GM23338 (cell line): ENCODE measurements at regions not wholly inside any gene's neighbourhood (a gene's known extent, or its start where the extent isn't known, plus 50 kb on each side); places are given as distances from the start of the nearest gene placed in this dataset.

Source experiments
- ATAC-seq: fragments of 200-7000 bp; cut with Tn5 transposase; 3 replicates; pipeline ENCODE4 v1.9.1; 2020
- DNase-seq: peaks from one replicate; pipeline ENCODE4 v3.0.0-alpha.2; 2015; ENCODE audit warnings: low spot score
- H2AFZ ChIP-seq: fragments of 200-600 bp; sonication (generic); 2 replicates; pipeline ENCODE4 v1.8.0; 2016; ENCODE audit warnings: antibody characterized with exemption, mild to moderate bottlenecking, moderate library complexity
- H3F3A ChIP-seq: fragments of 200-600 bp; sonication (generic); replicated peaks from 2 replicates; pipeline ENCODE4 v1.8.0; 2017; ENCODE audit warnings: antibody characterized with exemption, mixed run types, low read depth
- H3K27ac ChIP-seq: fragments of 200-600 bp; sonication (generic); 2 replicates; pipeline ENCODE4 v1.6.1; 2016; ENCODE audit warnings: low read depth
- H3K27me3 ChIP-seq: fragments of 200-600 bp; sonication (generic); 2 replicates; pipeline ENCODE4 v1.8.0; 2016; ENCODE audit warnings: mild to moderate bottlenecking, mixed run types, moderate library complexity; ENCODE audit not compliant: insufficient read depth
- H3K36me3 ChIP-seq: fragments of 200-600 bp; sonication (generic); 2 replicates; pipeline ENCODE4 v1.8.0; 2016; ENCODE audit warnings: mild to moderate bottlenecking; ENCODE audit not compliant: insufficient read depth
- H3K4me1 ChIP-seq: fragments of 200-600 bp; sonication (generic); 2 replicates; pipeline ENCODE4 v1.8.0; 2016; ENCODE audit warnings: mild to moderate bottlenecking, moderate library complexity; ENCODE audit not compliant: insufficient read depth
- H3K4me2 ChIP-seq: fragments of 200-600 bp; sonication (generic); 2 replicates; pipeline ENCODE4 v1.7.1; 2017; ENCODE audit warnings: mixed run types
- H3K4me3 ChIP-seq: fragments of 200-600 bp; sonication (generic); 2 replicates; pipeline ENCODE4 v1.6.1; 2016; ENCODE audit warnings: mixed run types
- H3K79me2 ChIP-seq: fragments of 200-600 bp; sonication (generic); replicated peaks from 2 replicates; pipeline ENCODE4 v1.8.0; 2017; ENCODE audit warnings: mild to moderate bottlenecking; ENCODE audit not compliant: insufficient read depth
- H3K9me2 ChIP-seq: fragments of 200-600 bp; sonication (generic); 2 replicates; pipeline ENCODE4 v1.8.0; 2017; ENCODE audit not compliant: insufficient read depth
- H4K20me1 ChIP-seq: fragments of 200-600 bp; sonication (generic); replicated peaks from 2 replicates; pipeline ENCODE4 v1.8.0; 2017; ENCODE audit warnings: mild to moderate bottlenecking; ENCODE audit not compliant: insufficient read depth
- H3K27ac Mint-ChIP-seq: 2 replicates; pipeline ENCODE4 v1.8.0; 2020; ENCODE audit warnings: inconsistent platforms, mild to moderate bottlenecking, moderate library complexity, mixed read lengths
- H3K27me3 Mint-ChIP-seq: 3 replicates; pipeline ENCODE4 v1.8.0; 2022; ENCODE audit warnings: low read depth, mild to moderate bottlenecking, moderate library complexity, mixed read lengths, inconsistent platforms; ENCODE audit not compliant: insufficient read depth, poor library complexity
- H3K36me3 Mint-ChIP-seq: 3 replicates; pipeline ENCODE4 v1.8.0; 2021; ENCODE audit warnings: low read depth, mild to moderate bottlenecking, inconsistent platforms, moderate library complexity, mixed read lengths
- H3K4me1 Mint-ChIP-seq: 3 replicates; pipeline ENCODE4 v1.8.0; 2020; ENCODE audit warnings: mild to moderate bottlenecking, inconsistent platforms, mixed read lengths
- H3K4me3 Mint-ChIP-seq: 3 replicates; pipeline ENCODE4 v1.8.0; 2021; ENCODE audit warnings: moderate library complexity, mild to moderate bottlenecking, inconsistent platforms, mixed read lengths
- H3K9me3 Mint-ChIP-seq: 3 replicates; pipeline ENCODE4 v1.8.0; 2020; ENCODE audit warnings: moderate library complexity, mild to moderate bottlenecking, inconsistent platforms, mixed read lengths
- CREB1 ChIP-seq: fragments of 250-450 bp; sonication (Bioruptor Pico); IDR thresholded peaks from 2 replicates; pipeline ENCODE4 v1.5.0; 2020; ENCODE audit warnings: low read depth, mild to moderate bottlenecking, moderate library complexity
- CTCF ChIP-seq, 2 experiments: fragments of 200-600 bp in 1 of 2; sonication (generic) in 1 of 2; conservative IDR thresholded peaks; 2 replicates each; pipeline versions ENCODE4 v1.5.1 to v1.6.1; 2016 to 2017; ENCODE audit warnings: antibody characterized with exemption in 2 of 2, low read depth in 2 of 2, mild to moderate bottlenecking in 2 of 2, moderate library complexity in 1 of 2
- ETS1 ChIP-seq: IDR thresholded peaks from 2 replicates; pipeline ENCODE4 v1.6.1; 2016; ENCODE audit warnings: antibody characterized with exemption
- EZH2 ChIP-seq: fragments of 200-600 bp; sonication (generic); IDR thresholded peaks from one replicate; pipeline ENCODE4 v1.8.0; 2017; ENCODE audit warnings: antibody characterized with exemption, mild to moderate bottlenecking, low read depth; ENCODE audit not compliant: unreplicated experiment
- EZH2phosphoT487 ChIP-seq: fragments of 200-600 bp; sonication (generic); IDR thresholded peaks from one replicate; pipeline ENCODE4 v1.8.1; 2018; ENCODE audit warnings: antibody characterized with exemption; ENCODE audit not compliant: unreplicated experiment
- JUNB ChIP-seq: IDR thresholded peaks from one replicate; pipeline ENCODE4 v1.6.1; 2016; ENCODE audit warnings: antibody characterized with exemption; ENCODE audit not compliant: unreplicated experiment
- NANOG ChIP-seq: IDR thresholded peaks from 2 replicates; pipeline ENCODE4 v1.6.1; 2016; ENCODE audit warnings: antibody characterized with exemption, borderline replicate concordance
- POLR2AphosphoS5 ChIP-seq: IDR thresholded peaks from 2 replicates; pipeline ENCODE4 v1.6.1; 2016; ENCODE audit warnings: antibody characterized with exemption, low read depth
- REST ChIP-seq: IDR thresholded peaks from one replicate; pipeline ENCODE4 v1.6.1; 2018; ENCODE audit warnings: antibody characterized with exemption; ENCODE audit not compliant: unreplicated experiment
- STAT1 ChIP-seq: IDR thresholded peaks from one replicate; pipeline ENCODE4 v1.6.1; 2016; ENCODE audit warnings: antibody characterized with exemption; ENCODE audit not compliant: unreplicated experiment
- ZNF114 ChIP-seq: fragments of 250-450 bp; sonication (Bioruptor Pico); IDR thresholded peaks from 2 replicates; pipeline ENCODE4 v1.5.0; 2020; ENCODE audit warnings: mild to moderate bottlenecking, moderate library complexity
- ZNF331 ChIP-seq: fragments of 250-450 bp; sonication (Bioruptor Pico); IDR thresholded peaks from 2 replicates; pipeline ENCODE4 v1.5.0; 2020; ENCODE audit warnings: low read depth, mild to moderate bottlenecking, moderate library complexity
- ZNF462 ChIP-seq: fragments of 250-450 bp; sonication (Bioruptor Pico); IDR thresholded peaks from 2 replicates; pipeline ENCODE4 v1.5.0; 2020; ENCODE audit warnings: mild to moderate bottlenecking, moderate library complexity

GRCh38 chr1:239151937-239152336 is 234.4 kb upstream of the CHRM3 start:
- TF ChIP-seq EZH2phosphoT487 (no peak), STAT1 (no peak), ZNF462 (no peak), NANOG (no peak), ETS1 (no peak), REST (no peak), ZNF331 (CRISPR knock-in tag) (no peak), ZNF114 (no peak), POLR2AphosphoS5 (no peak), JUNB (no peak), CREB1 (no peak), EZH2 (no peak), CTCF (conservative IDR thresholded peaks at IDR 0.05; ENCODE audit: low read depth in 2 of 2) (no peak)
- Mint-ChIP-seq H3K36me3 (peaks cover 2% of the 10 kb centered on the region; the same call in 1 of the 3 replicates), H3K4me3 (no peak overlapping the region), H3K4me1 (peaks cover 21% of the 10 kb centered on the region), H3K9me3 (no peaks in the 10 kb centered on the region; the same call in 2 of the 3 replicates), H3K27me3 (no peaks in the 10 kb centered on the region), H3K27ac (no peak overlapping the region)
- Histone ChIP-seq H3F3A (no peaks in the 10 kb centered on the region), H2AFZ (no peak overlapping the region), H3K27ac (no peak overlapping the region), H3K36me3 (no peaks in the 10 kb centered on the region), H3K9me2 (peaks cover 19% of the 10 kb centered on the region), H3K4me2 (no peak overlapping the region), H3K4me1 (peaks cover 17% of the 10 kb centered on the region), H3K4me3 (no peak overlapping the region), H4K20me1 (no peaks in the 10 kb centered on the region), H3K79me2 (no peaks in the 10 kb centered on the region), H3K27me3 (no peaks in the 10 kb centered on the region)
- no peak for ATAC-seq
- no peak for DNase-seq
